Tibial nerve (tissue), 4 donors: ENCODE measurements at regions not wholly inside any gene's neighbourhood (a gene's known extent, or its start where the extent isn't known, plus 50 kb on each side); places are given as distances from the start of the nearest gene placed in this dataset.

Source experiments
- EP300 ChIP-seq, 2 donors: sonication (generic); formaldehyde crosslinking; IDR thresholded peaks; one replicate each; pipeline ENCODE4 v1.6.1; 2017; ENCODE audit warnings: antibody characterized with exemption in 2 of 2, mild to moderate bottlenecking in 1 of 2
- POLR2A ChIP-seq, 2 donors: fragments of 450-650 bp; IDR thresholded peaks; one replicate each; pipeline ENCODE4 v1.6.1; 2017; ENCODE audit warnings: antibody characterized with exemption in 2 of 2, mild to moderate bottlenecking in 2 of 2, moderate library complexity in 2 of 2
- TF ChIP-seq, protein P1 (sequence below), 5 experiments: fragments of 200-600 bp in 3 of 5; fragments of 450-650 bp in 2 of 5; sonication (generic) in 3 of 5; IDR thresholded peaks; one replicate each; pipeline ENCODE4 v1.5.1; 2016 to 2019; ENCODE audit warnings: antibody characterized with exemption in 5 of 5, mild to moderate bottlenecking in 3 of 5, moderate library complexity in 2 of 5

DNA sequence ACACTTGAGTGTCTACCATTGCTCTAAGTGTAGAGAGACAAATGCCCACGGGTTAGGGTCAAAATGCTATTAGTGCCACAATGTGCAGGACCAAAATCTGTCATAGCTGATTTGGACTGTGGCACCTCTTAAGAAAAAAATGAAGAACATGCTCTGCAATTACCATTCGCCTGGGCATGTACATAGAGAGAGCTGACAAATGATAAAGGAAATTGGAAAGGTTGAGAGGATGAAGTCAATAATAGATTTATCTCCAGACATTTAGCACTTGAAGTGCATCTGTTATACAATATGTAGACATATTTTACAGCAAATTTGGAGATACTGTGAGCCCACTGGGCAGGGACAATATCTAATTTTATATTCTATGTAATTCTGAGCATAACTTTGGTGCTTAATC, 804.4 kb downstream of the SATB2 start:
- TF ChIP-seq, protein P1, sequence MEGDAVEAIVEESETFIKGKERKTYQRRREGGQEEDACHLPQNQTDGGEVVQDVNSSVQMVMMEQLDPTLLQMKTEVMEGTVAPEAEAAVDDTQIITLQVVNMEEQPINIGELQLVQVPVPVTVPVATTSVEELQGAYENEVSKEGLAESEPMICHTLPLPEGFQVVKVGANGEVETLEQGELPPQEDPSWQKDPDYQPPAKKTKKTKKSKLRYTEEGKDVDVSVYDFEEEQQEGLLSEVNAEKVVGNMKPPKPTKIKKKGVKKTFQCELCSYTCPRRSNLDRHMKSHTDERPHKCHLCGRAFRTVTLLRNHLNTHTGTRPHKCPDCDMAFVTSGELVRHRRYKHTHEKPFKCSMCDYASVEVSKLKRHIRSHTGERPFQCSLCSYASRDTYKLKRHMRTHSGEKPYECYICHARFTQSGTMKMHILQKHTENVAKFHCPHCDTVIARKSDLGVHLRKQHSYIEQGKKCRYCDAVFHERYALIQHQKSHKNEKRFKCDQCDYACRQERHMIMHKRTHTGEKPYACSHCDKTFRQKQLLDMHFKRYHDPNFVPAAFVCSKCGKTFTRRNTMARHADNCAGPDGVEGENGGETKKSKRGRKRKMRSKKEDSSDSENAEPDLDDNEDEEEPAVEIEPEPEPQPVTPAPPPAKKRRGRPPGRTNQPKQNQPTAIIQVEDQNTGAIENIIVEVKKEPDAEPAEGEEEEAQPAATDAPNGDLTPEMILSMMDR (IDR thresholded peaks at IDR 0.05) = no peak
- TF ChIP-seq POLR2A (IDR thresholded peaks at IDR 0.05) (no peak), EP300 (IDR thresholded peaks at IDR 0.05) (no peak)
